NOMO-1 treated with DMSO at 0.1 percent for 48 hours (cell line): ENCODE measurements at regions not wholly inside any gene's neighbourhood (a gene's known extent, or its start where the extent isn't known, plus 50 kb on each side); places are given as distances from the start of the nearest gene placed in this dataset.
"Not testable (repeated sequence)": the region's sequence is repeated elsewhere in the genome, so short reads cannot be mapped to it uniquely, and the experiment has no call there.

Source experiments
- DNase-seq: peaks from one replicate; lab custom pipeline; 2025; ENCODE audit not compliant: unreplicated experiment; lab: John Stamatoyannopoulos, UW

DNA sequence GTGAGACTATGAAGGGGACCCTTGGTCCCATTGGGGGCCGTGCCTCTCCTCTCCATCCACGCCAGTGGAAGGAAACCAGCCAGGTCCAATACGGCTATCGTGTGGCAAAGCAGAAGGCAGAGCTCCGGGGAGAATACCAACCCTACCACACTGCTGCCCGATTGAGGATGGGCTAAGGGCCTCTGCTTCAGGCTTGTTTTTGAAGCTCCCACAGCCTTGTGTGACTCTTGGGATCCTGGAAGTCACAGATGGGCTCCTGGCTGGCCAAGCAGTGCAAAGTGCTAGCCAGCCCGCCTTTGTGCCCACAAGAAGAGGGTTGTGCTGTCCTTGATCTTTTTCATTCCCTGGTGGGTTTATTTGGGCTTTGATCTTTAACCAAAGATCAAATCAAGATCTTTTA is 70.6 kb upstream of the ID2 start:
- no peak for DNase-seq

DNA sequence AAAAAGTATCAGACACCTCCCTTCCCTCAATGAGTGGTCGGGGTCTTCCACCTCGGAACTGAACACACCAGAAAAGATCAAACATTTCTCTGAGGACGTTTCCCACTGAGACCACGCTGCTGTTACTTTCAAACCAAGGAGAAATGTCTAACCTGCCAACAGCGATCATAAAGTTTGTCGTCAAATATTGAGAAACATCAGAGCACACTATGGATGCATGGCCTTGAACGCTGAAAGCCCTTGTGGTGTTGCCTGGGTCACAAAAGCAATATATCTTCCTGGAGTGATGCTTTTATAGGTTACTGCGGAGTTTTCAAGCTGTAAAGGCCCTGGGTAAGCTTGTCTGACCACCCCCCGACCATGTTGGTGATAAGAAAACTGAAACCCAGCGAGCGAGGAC is 70.2 kb upstream of the ID2 start:
- DNase-seq: no peak

DNA sequence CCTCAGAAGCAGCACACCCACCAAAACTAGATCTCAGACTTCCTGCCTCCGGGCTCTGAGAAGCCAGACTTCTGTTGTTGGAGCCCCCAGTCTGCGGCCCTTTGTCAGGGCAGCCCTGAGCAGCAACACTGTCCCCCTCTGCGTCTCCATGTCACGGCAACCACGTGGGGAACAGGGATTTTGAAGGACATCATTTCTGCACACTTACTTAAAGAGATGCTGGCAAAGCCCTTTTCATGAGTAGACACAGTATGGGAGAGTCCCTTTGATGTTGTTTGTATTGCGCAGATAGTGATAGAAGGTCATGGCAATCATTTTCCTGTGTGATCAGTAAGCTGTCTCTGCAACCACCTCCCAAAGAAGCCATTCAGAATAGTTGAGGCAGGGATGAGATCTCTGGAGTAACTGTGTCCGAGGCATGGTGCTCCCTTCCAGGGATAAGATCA is 69.1 kb upstream of the ID2 start:
- DNase-seq: no peak

DNA sequence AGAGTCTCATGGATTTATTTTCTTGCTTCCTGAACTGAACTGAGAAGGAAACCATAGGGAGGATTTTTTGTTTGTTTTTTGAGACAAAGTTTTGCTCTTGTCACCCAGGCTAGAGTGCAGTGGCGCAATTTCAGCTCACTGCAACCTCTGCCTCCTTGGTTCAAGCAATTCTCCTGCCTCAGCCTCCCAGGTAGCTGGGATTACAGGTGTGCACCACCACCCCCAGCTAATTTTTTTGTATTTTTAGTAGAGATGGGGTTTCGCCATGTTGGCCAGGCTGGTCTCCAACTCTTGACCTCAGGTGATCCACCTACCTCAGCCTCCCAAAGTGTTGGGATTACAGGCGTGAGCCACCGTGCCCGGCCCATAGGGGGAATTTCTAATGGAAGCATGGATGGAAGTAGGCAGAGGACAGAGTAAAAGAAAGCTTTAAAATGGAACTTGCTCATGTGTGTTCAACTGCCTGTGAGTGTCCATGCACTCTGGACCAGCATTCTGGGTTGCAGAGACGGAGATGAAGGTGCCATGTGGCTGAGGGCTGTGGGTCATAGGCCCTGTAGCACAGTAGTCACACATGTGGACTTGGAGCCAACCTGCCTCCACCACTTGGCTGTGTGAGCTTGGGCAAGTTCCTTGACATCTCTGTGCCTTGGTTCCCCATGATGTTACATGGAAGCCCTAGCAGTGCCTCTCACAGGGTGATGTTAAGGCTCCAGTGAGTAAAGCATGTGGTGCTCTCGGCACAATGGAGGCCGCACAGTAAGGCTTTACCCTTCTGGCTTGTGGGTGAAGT is 68.5 kb upstream of the ID2 start:
- DNase-seq: not testable (repeated sequence)

DNA sequence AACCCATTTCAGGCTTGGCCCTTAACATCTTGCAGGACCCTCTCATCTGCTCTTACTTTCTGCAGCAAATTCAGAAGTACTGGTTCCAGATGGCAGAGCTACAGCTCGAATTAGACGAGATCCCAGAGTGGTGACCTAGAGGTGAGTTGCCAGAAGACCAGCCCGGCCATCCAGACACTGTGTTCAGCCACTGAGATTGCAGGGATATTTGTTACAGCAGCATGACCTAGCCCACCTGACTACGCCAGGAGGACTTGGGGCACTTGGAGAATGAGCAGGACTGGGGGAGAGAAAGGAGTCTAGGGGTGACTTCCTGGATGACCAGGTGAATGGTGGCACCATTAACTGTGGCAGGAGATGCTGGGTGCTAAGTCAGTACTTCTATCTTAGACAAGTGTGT is 67.2 kb upstream of the ID2 start:
- no peak for DNase-seq

DNA sequence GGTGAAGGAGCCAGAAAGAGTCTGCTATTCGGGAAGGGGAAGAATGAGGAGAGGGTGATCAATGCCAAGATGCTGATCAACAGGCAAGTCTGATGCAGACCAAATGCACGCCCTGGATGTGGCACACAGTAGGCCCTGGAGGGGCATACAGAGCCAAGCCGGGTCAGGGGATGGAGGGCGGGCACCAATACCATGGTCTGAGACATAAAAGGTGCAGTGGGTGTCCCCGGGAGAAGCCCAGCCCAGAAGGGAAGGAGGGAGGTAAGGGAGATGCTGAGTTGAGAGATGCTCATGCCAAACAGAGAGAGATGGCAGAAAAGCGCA is 66.6 kb upstream of the ID2 start:
- no peak for DNase-seq

DNA sequence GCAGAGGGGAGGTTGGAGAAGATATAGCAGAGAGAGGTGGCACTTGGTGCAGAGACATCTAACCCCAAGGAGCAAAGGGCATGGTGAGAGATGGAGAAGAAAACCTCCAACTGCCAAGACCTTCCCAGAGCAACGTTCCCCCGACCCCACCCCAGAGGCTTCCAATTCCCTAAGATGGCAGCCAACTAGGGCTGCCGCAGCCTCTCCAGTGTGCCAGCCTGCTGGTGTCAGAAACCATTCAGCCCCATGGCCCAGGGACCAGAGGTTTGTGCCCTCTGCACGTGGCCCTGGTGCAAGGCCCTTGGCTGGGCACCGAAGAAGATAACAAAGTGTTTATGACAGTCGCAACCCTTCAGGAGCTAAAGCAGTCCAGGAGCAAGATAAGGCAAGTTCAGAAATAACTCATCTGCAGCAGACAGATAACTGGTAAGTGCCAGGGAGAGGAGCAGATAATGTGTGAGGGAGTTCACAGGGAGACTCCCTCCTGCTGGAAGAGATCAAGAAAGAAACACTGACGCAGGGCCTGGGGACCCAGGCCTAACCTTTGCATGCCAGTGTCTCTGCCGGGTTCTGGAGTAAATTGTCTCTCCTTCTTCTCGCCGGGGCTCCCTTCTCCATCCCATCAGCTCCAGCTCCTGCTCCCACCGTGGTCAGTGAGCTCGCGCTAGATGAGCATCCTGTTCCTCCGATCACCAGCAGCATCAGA is 66.1 kb upstream of the ID2 start:
- DNase-seq: no peak

DNA sequence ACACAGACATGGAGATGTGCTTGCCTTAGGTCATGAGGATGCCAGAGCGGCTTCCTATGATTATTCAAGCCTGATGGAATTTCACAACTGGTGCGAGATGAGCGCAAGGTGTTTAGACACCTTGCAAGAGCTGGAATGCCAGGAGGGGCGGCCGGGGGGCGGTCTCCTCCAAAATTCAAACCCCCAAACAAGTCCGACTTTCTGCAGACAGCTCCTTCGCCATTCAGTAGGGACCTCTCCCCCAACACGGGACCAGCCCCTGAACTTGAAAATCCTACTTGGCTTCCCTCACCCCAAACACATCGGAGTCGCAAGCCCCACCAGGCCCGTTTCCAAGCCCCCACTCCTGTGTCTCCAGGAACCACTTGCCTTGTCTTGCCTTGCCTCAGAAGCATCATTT is 64.8 kb upstream of the ID2 start:
- no peak for DNase-seq

DNA sequence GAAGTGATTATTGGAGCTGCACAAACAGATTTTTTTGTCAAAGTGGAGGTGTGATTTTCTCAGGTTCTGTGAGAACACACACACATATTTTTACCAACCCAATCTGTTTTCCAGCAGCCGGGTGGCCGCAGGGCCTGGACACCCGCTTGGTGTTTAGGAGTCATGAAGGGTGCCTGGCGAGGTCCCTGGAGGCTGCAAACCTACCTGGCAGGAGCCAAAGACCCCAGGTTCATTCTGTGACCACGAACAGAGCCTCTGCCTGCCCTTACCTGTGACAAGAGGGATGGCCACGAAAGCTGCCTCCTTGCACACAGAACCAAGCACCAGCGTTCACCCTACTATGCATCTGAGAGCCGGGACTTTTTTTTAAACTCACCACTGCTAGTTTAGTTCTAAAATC is 64.3 kb upstream of the ID2 start:
- DNase-seq: no peak

DNA sequence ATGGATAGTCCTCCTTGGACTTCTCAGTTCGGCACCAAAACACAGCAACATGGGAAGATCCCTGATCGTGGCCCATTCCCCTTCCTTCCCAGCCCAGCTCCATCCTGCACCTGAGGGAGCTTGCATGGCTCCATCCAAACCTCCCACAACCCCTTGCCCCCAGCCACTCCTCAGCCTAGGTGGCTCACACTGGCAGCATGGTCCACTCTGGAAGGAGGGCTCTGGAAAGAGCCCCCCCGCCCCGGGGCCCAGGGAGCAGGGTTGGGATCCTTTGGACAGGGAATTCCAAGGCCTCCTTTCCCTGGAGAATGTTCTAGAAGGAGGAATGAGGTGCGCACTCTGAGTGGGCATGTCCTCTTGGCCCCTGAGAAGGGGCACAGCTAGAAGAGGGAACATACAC is 62.8 kb upstream of the ID2 start:
- no peak for DNase-seq

DNA sequence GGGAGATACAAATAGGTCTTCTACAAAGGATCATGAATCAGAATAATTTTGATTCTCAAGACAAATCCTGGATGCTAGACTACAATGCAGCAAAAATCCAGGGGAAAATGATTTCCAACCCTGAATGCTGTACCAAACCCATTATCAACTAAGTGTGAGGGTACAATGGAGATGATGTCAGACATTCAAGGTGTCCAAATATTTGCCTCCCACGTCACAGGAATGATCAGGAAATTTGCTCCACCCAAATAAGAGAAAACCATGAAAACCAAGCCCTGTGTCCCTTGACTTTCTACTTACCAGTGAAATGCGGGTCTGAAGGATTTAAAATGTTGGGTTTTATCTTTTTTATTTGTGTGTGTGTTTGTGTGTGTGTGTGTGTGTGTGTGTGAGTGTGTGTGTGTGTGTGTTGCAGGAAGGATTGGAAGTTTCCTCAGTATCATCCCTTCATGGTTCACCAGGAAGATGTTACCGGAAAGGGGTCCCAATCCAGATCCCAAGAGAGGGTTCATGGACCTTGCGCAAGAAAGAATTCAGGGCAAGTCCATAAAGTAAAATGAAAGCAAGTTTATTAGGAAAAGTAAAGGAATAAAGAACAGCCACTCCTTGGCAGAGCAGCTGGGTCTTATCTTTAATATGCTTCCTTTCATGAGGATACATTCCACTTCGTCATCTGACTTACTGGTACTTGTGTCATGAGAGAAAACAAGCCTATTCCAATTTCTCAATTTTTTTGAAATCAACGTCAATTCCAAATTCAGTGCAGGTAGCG is 61.1 kb upstream of the ID2 start:
- DNase-seq: no peak

DNA sequence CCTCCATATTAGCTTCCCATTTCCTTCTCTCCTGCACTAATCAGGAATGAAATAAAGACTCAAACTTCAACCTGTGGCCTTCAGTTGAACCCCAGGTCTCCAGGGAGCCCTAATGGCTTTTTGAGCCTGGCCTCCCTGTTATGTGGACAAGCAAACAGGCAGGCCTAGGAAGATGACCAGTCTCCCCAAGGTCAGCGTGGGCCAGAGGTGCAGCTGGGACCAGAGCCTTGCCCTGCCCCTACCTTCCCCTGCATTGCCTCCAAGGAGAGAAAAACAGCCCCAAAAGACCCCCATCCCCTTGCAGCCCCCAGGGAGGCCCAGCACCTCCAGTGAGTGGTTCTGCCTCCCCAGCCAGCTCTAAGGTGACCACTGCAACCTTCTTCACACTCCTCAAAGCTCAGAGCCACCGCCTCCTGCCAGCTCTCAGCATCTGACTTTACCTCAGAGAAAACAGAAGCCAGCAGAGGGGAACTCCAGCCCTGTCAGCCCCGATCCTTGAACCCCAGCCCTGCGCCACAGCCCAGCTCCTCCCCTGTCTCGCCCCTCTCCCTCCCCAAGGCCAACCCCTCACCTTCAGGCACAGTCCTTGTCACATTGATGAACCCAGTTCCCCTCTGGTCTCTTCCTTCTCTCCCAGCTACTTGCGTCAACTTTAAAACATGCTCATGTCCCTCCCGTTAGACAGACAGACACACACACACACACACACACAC is 59.5 kb upstream of the ID2 start:
- DNase-seq: no peak

DNA sequence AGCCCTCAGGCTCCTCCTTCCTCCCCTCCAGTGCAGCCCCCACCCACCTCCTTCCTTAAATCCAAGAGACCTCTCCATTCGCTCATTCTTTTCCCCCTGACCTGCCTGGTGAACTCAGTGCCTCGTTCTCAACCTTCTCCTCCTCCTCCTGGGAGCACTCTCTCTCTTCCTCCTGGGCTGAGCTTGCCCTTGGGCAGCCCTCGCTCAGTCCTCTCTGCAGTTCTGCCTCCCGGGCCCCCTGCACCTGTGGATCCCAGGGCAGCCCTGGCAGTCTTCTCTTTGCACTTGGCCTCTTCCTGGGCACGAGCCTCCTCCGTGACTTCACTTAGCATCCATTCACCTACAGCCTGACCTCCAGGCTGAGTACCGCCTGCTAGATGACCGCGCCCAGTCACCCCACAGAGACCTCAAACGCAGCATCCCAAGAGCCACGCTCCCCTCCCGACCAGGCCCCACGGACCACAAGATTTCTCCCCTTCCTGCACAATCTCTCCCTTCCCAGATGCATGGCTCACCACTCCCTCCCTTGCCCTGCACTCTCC is 58.9 kb upstream of the ID2 start:
- DNase-seq: no peak

DNA sequence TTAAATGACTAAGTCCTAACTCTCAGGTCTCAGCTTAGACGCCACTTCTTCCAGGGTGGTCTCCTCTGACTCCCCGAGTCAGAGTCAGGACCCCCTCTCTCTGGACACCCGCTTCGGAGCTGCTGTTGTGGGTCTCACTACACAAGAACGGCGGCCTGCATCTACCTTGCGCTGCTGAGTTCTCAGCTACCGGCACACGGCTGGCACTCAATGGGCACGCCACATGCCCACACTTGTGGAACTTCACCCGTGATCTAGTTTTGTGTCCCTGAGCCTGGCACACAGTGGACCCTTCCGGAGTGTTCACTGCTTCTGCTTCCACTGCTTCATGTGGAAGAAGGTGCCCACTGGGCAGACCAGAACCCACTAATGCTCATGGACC is 58.3 kb upstream of the ID2 start:
- no peak for DNase-seq

DNA sequence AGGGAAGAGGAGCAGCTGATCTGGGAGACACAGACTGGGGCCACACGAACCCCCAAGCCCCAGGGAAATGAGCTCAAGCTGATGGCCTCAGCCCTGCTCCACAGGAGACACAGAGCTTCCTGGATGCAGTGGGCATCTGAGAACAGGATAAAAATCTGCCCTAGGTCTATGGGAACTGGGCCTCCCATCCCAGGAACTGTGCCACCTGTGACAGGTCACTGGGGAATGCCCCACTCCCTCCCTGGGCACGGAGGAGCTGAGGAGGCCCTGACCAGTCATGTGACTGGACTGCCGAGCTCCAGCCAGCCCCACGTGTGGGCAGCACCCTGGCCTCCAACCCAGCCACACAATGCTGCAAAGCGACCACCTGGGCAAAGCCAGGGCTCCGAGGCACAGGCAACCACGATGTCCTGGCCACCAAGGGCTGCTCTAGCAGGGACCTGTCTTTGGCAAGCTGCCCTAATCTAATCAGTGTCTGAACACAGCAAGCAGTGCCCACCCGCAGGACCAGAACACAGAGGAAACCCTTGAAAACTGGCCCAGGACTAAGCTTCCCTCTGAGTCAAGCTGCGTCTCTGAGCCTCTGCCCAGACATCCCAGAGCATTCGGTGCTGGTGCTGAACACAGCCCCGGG is 57.8 kb upstream of the ID2 start:
- DNase-seq: no peak

DNA sequence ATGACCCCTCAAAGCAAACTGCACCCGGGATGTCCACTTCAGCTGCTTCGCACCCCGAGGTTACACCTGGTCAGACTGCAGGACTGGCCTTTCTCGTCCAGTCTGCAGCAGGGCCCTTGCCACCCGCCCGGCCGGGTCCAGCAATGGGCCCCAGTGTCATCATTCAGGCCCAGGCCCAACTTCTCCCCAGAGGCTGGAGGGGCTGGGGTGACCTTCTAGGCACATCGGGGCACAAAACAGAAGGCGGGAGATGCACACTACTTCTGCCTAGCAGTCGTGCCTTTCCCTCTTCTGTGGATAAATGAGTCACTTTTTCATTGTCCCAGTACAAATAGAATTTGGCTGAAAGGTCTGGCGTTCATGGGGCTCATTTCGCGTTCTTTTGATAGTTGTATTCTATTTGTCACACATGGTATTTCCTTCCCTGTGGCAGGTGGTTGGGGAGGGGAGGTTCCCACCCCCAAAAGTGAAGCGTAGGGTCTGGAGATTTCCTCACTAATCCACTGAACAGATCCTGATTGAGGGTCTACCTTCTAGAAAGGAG is 56.9 kb upstream of the ID2 start:
- no peak for DNase-seq

DNA sequence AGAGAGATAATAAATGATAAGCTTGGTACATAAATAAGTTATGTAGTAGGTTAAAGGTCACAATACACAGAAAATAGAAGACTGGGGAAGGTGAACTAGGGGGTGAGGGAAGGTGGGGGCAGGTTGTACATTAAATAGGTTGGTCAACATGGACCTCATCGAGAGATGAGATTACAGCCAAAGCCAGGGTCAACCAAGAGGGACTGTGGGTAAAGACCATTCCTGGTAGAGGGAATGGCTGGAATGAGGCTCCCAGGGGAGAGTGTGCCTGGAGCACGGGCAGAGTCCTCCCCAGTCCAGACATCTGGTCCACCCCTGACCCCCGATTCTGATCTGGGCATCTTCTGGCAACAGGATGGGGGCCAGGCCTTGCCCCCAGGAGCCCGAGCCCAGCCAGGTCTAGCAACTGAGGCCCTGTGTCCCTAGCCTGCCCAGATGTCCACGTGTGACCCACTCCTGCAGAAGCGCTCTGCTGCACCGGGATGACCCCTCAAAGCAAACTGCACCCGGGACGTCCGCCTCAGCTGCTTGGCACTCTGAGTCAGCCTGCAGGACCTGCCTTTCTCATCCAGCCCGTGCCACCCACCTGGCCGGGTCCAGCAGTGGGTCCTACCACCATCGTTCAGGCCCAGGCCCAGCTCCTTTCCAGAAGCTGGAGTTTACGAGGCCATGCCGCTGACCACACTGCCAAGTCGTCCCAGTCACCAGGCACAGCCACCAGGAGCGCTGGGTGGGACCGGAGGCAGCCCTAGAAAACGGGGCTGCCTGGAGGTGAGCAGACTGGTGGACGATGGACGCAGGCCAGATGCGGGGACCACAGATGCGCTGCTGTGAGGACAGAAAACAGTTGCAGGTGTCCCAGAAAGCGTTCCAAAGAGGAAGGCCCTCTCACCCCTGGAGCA is 56.2 kb upstream of the ID2 start:
- DNase-seq: no peak

DNA sequence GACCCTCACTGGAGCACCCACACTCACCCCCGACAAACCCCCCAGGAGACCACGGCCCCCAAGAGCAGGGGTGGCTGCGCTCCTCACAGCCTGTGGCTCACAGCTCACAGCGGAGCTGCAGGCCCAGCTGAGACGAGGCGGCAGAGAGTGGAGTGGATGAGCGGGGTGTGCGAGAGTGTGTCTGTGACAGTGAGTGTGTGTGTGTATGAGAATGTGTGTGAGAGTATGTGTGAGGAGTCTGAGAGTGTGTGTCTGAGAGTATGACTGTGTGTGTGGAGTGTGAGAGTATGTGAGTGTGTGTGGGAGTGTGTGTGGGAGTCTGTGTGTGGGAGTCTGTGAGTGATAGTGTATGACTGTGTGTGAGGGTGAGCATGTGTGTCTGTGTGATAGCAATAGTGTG is 55.3 kb upstream of the ID2 start:
- DNase-seq: no peak

DNA sequence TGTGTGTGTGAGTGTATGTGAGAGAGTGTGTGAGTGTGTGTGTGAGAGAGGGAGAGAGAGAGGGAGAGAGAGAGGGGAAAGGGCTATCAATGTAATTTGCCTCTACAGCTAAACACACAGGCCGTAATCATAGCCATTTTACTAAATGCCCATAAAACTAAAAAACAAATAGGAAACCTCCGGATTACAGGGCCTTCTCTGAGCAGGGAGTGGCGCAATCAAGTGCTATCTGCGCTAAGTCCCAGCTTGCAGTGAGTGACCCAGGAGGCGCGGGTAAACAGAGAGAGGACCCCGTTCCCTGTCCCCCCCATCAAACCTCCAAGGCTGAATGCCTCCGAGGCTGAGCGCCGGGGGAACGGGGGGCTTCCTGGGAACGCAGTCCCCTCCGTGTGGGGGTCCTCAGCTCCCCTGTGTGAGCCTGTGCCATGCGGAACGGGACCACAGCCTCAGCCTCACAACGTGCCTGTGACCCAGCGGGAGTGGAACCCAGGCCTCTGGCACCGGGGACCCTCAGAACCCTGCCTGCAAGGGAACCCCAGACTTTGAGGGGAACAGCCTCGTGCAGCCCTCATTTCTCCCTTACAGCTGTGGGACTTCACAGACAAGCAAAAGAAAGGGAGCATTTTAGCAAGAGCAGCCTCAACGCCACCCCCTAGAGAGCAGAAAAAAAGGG is 54.7 kb upstream of the ID2 start:
- DNase-seq: peak; percentile 32
